GM19043 (cell line): ENCODE measurements at regions not wholly inside any gene's neighbourhood (a gene's known extent, or its start where the extent isn't known, plus 50 kb on each side); places are given as distances from the start of the nearest gene placed in this dataset.

Experiments
- ATAC-seq: cut with Tn5 transposase; IDR thresholded peaks from one replicate; pipeline ENCODE4 v1.9.1; 2021; ENCODE audit warnings: low read depth; ENCODE audit not compliant: unreplicated experiment

- ATAC-seq = peak; percentile 58
Measured at GRCh38 chr2:19810148-19810547, 91.6 kb downstream of the TTC32 start.

GRCh38 chr2:19809206-19809605, 92.6 kb downstream of the TTC32 start:
- ATAC-seq = no peak

GRCh38 chr2:19807866-19808265, 93.9 kb downstream of the TTC32 start:
- ATAC-seq = no peak

- no peak for ATAC-seq
Measured at GRCh38 chr2:19807346-19807745, 94.4 kb downstream of the TTC32 start.

- no peak for ATAC-seq
Measured at GRCh38 chr2:19806591-19806990, 95.2 kb downstream of the TTC32 start.

- no peak for ATAC-seq
Measured at GRCh38 chr2:19806131-19806530, 95.7 kb downstream of the TTC32 start.

GRCh38 chr2:19805266-19805665, 96.5 kb downstream of the TTC32 start:
- ATAC-seq = no peak

GRCh38 chr2:19804639-19805260, 97.0 kb downstream of the TTC32 start:
- no peak for ATAC-seq

- no peak for ATAC-seq
Measured at GRCh38 chr2:19802086-19802841, 99.5 kb downstream of the TTC32 start.

GRCh38 chr2:19801367-19802080, 100.3 kb downstream of the TTC32 start:
- ATAC-seq = no peak

GRCh38 chr2:19800796-19801195, 101.0 kb downstream of the TTC32 start:
- no peak for ATAC-seq

- ATAC-seq = no peak
Measured at GRCh38 chr2:19799881-19800780, 101.7 kb downstream of the TTC32 start.

- ATAC-seq = no peak
Measured at GRCh38 chr2:19797871-19798270, 103.9 kb downstream of the TTC32 start.

GRCh38 chr2:19797243-19797810, 104.5 kb downstream of the TTC32 start:
- no peak for ATAC-seq

GRCh38 chr2:19796035-19796695, 105.6 kb downstream of the TTC32 start:
- no peak for ATAC-seq

- ATAC-seq = no peak
Measured at GRCh38 chr2:19793132-19793750, 108.5 kb downstream of the TTC32 start.

GRCh38 chr2:19790291-19790690, 111.5 kb downstream of the TTC32 start:
- ATAC-seq = no peak

- ATAC-seq = no peak
Measured at GRCh38 chr2:19787134-19787533, 114.6 kb downstream of the TTC32 start.

- no peak for ATAC-seq
Measured at GRCh38 chr2:19786408-19787058, 115.2 kb downstream of the TTC32 start.
